GM12878 (cell line): ENCODE measurements at regions not wholly inside any gene's neighbourhood (a gene's known extent, or its start where the extent isn't known, plus 50 kb on each side); places are given as distances from the start of the nearest gene placed in this dataset.
"Not testable (repeated sequence)": the region's sequence is repeated elsewhere in the genome, so short reads cannot be mapped to it uniquely, and the experiment has no call there.

Source experiments
- ATAC-seq: fragments of 200-7000 bp; cut with Tn5 transposase; 3 replicates; pipeline ENCODE4 v1.9.1; 2020; ENCODE audit warnings: mild to moderate bottlenecking, moderate library complexity
- BruUV-seq: library from RNA; stranded (reverse); fragments of 400-500 nt; replicated peaks from 2 replicates; lab custom pipeline; 2021; lab: Mats Ljungman, UMichigan
- CTCF ChIA-PET: fragments of 300-600 bp; sonication (Branson Sonifier 250); formaldehyde crosslinking; extraction: SDS; loops from one replicate; lab custom pipeline; 2021; ENCODE audit warnings: inconsistent platforms; lab: Yijun Ruan, JAX
- POLR2A ChIA-PET: fragments of 350-600 bp; formaldehyde crosslinking; extraction: SDS; loops from one replicate; lab custom pipeline; 2021; ENCODE audit warnings: inconsistent platforms; lab: Charles Lee
- RAD21 ChIA-PET: fragments of 300-600 bp; sonication (Branson Sonifier 250); formaldehyde crosslinking; loops from one replicate; lab custom pipeline; 2023; ENCODE audit warnings: antibody characterized with exemption; ENCODE audit not compliant: unreplicated experiment; lab: Charles Lee
- SMC1A ChIA-PET: fragments of 300-600 bp; sonication (Branson Sonifier 250); formaldehyde crosslinking; loops from one replicate; lab custom pipeline; 2023; ENCODE audit not compliant: unreplicated experiment, uncharacterized antibody; lab: Charles Lee
- DNase-seq: peaks from one replicate; pipeline ENCODE4 v3.0.0-alpha.2; 2011; ENCODE audit warnings: low read depth, low spot score
- FAIRE-seq: peaks from 3 replicates; lab custom pipeline; 2011; peaks lifted over from hg19 to GRCh38; lab: Jason Lieb, UNC
- H2AFZ ChIP-seq: 2 replicates; pipeline ENCODE4 v1.6.0; 2011; ENCODE audit warnings: low read depth, low read length, control low read depth; ENCODE audit not compliant: control insufficient read depth
- H3K27ac ChIP-seq: 2 replicates; pipeline ENCODE4 v1.5.1; 2011; ENCODE audit warnings: control low read depth; ENCODE audit not compliant: control insufficient read depth, insufficient read depth
- H3K27me3 ChIP-seq, 2 experiments: replicated peaks in 1 of 2; 2 replicates each; pipeline versions ENCODE4 v1.6.0 to v1.6.1; 2011; ENCODE audit warnings: low read length in 1 of 2; ENCODE audit not compliant: control insufficient read depth in 2 of 2, insufficient read depth in 2 of 2
- H3K36me3 ChIP-seq, 2 experiments: 2 replicates each; pipeline ENCODE4 v1.5.1; 2011; ENCODE audit warnings: low read length in 1 of 2; ENCODE audit not compliant: control insufficient read depth in 2 of 2, insufficient read depth in 2 of 2
- H3K4me1 ChIP-seq: 2 replicates; pipeline ENCODE4 v1.6.1; 2011; ENCODE audit warnings: mild to moderate bottlenecking, low read length, moderate library complexity, mixed read lengths; ENCODE audit not compliant: control insufficient read depth, insufficient read depth
- H3K4me2 ChIP-seq: 2 replicates; pipeline ENCODE4 v1.6.0; 2011; ENCODE audit warnings: control low read depth; ENCODE audit not compliant: control insufficient read depth, insufficient read depth
- H3K4me3 ChIP-seq: fragments of 200-600 bp; sonication (generic); 2 replicates; pipeline ENCODE4 v1.5.1; 2016
- H3K79me2 ChIP-seq: 2 replicates; pipeline ENCODE4 v1.6.0; 2011; ENCODE audit warnings: low read length; ENCODE audit not compliant: control insufficient read depth, insufficient read depth
- H3K9ac ChIP-seq: 2 replicates; pipeline ENCODE4 v1.8.0; 2011; ENCODE audit warnings: low read length, control low read depth, mixed read lengths; ENCODE audit not compliant: control insufficient read depth, insufficient read depth
- H3K9me3 ChIP-seq: replicated peaks from 3 replicates; pipeline ENCODE4 v1.5.1; 2011; ENCODE audit warnings: mild to moderate bottlenecking, low read length; ENCODE audit not compliant: control insufficient read depth, insufficient read depth
- H4K20me1 ChIP-seq: 2 replicates; pipeline ENCODE4 v1.6.0; 2011; ENCODE audit not compliant: control insufficient read depth, insufficient read depth
- CBX3 ChIP-seq: fragments of 200-600 bp; sonication (generic); IDR thresholded peaks from 2 replicates; pipeline ENCODE4 v1.6.1; 2016; ENCODE audit warnings: low read depth, borderline replicate concordance
- CHD1 ChIP-seq: IDR thresholded peaks from 2 replicates; pipeline ENCODE4 v1.6.1; 2012; ENCODE audit warnings: low read depth, low read length, improper control_type of control experiment
- HDGF ChIP-seq: fragments of 450-650 bp; IDR thresholded peaks from 2 replicates; pipeline ENCODE4 v1.6.1; 2016; ENCODE audit warnings: antibody characterized with exemption
- IKZF2 ChIP-seq, 2 experiments: fragments of 450-650 bp; IDR thresholded peaks; 2 replicates each; pipeline ENCODE4 v1.6.1; 2017; ENCODE audit warnings: mild to moderate bottlenecking in 2 of 2, moderate library complexity in 2 of 2
- TCF3 ChIP-seq: IDR thresholded peaks from 2 replicates; pipeline ENCODE4 v1.6.1; 2012; ENCODE audit warnings: low read depth, mild to moderate bottlenecking, low read length, borderline replicate concordance; ENCODE audit not compliant: insufficient read depth
- WGBS: methylation state at CpG from one replicate; pipeline ENCODE4 v1.1.6; 2016; ENCODE audit warnings: low lambda C conversion rate; ENCODE audit not compliant: insufficient replicate concordance, insufficient coverage; ENCODE audit errors: missing lambda C conversion rate; 5-methylcytosine and 5-hydroxymethylcytosine counted together
- in situ Hi-C: fragments of 300-500 bp; cut with MboI; formaldehyde crosslinking; loops from 9 replicates; pipeline ENCODE4 v1.14.3; 2018; ENCODE audit warnings: mixed read lengths
- intact Hi-C: fragments of 100-400 bp; cut with micrococcal nuclease; formaldehyde crosslinking; loops from one replicate; pipeline ENCODE4 v1.14.2; 2022; ENCODE audit not compliant: unreplicated experiment
- TF ChIP-seq, protein P1 (sequence below): fragments of 450-650 bp; conservative IDR thresholded peaks from 2 replicates; pipeline ENCODE4 v1.6.1; 2017; ENCODE audit warnings: mild to moderate bottlenecking, moderate library complexity

DNA sequence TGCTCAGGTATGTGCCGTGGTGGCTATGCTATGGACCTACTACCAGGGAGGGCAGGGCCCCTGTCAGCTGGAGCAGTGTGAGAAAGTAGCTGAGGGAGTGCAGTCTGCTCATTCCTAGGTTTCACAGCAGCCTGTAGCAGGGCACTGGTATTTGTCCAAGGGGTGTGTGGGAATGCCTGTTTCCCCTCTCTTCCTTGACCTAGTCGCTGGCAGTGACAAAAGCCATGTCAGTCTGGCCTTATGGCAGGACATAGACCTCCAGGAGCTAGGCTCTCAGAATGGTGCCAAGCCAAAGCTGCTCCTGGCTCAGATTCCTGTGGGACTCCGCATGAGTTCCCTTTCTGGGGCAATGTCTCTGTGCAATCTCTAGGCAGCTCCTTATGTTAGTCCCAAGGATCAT lies 253.9 kb upstream of the TYRP1 start:
- H3K36me3 ChIP-seq: no peaks in the 10 kb centered on the region
- no TSS peak for BruUV-seq
- H4K20me1 ChIP-seq: no peaks in the 10 kb centered on the region
- no peaks in the 10 kb centered on the region for H3K4me1 ChIP-seq
- H3K27ac ChIP-seq: no peak overlapping the region
- in situ Hi-C loops (no loop called here), intact Hi-C loops (no loop called here)
- FAIRE-seq (no peak), DNase-seq (no peak), ATAC-seq (no peak)
- ChIA-PET POLR2A (no interaction called here), CTCF (no interaction called here), SMC1A (no interaction called here), RAD21 (no interaction called here)
- no peak overlapping the region for H3K4me2 ChIP-seq
- no peak overlapping the region for H3K4me3 ChIP-seq
- TF ChIP-seq, protein P1, sequence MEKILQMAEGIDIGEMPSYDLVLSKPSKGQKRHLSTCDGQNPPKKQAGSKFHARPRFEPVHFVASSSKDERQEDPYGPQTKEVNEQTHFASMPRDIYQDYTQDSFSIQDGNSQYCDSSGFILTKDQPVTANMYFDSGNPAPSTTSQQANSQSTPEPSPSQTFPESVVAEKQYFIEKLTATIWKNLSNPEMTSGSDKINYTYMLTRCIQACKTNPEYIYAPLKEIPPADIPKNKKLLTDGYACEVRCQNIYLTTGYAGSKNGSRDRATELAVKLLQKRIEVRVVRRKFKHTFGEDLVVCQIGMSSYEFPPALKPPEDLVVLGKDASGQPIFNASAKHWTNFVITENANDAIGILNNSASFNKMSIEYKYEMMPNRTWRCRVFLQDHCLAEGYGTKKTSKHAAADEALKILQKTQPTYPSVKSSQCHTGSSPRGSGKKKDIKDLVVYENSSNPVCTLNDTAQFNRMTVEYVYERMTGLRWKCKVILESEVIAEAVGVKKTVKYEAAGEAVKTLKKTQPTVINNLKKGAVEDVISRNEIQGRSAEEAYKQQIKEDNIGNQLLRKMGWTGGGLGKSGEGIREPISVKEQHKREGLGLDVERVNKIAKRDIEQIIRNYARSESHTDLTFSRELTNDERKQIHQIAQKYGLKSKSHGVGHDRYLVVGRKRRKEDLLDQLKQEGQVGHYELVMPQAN: no peak
- no peak for TF ChIP-seq TCF3
- no peak for TF ChIP-seq CHD1
- TF ChIP-seq HDGF: no peak
- no peak for TF ChIP-seq IKZF2 (IDR thresholded peaks at IDR 0.05)
- TF ChIP-seq CBX3: no peak
- no peaks in the 10 kb centered on the region for H3K27me3 ChIP-seq
- no peaks in the 10 kb centered on the region for H3K9me3 ChIP-seq
- H3K9ac ChIP-seq: no peak overlapping the region
- no peaks in the 10 kb centered on the region for H3K79me2 ChIP-seq
- no peak overlapping the region for H2AFZ ChIP-seq
- 0% methylated on average over 3 of the region's 3 CpGs for WGBS

GRCh38 chr9:12441080-12441479 lies 252.1 kb upstream of the TYRP1 start:
- H3K27ac ChIP-seq, DNase-seq, BruUV-seq, POLR2A ChIA-PET, intact Hi-C loops, H2AFZ ChIP-seq, H3K4me1 ChIP-seq, H4K20me1 ChIP-seq, H3K36me3 ChIP-seq, H3K4me2 ChIP-seq, in situ Hi-C loops, H3K9ac ChIP-seq, H3K9me3 ChIP-seq, RAD21 ChIA-PET, H3K27me3 ChIP-seq, ATAC-seq, SMC1A ChIA-PET, FAIRE-seq, H3K79me2 ChIP-seq, H3K4me3 ChIP-seq: not testable (repeated sequence)
- 27% methylated on average over 6 of the region's 6 CpGs for WGBS
- CTCF ChIA-PET: interaction anchor here (0.6 to 1.3 kb wide), 3 partner anchors 23 to 1587 kb away, joined by 3 read pairs; no protein-coding TSS in a partner anchor
